ENCODE measurements at regions not wholly inside any gene's neighbourhood (a gene's known extent, or its start where the extent isn't known, plus 50 kb on each side); places are given as distances from the start of the nearest gene placed in this dataset.
"Not testable (repeated sequence)": the region's sequence is repeated elsewhere in the genome, so short reads cannot be mapped to it uniquely, and the experiment has no call there.

GRCh38 chr21:38903690-38904139 lies 98.0 kb downstream of the ETS2 start:
- no peak for TF ChIP-seq POLR2AphosphoS5 (IDR thresholded peaks at IDR 0.05)
- in situ Hi-C loops (cut with MboI; ENCODE audit: low pct_ligation_motif_present in 1 of 4, low pct_unique_long_range_greater_than_20kb in 1 of 4, low sequenced_read_pairs in 3 of 4) (no loop called here), intact Hi-C loops (cut with DNase I; ENCODE audit: low total_unique reads) (no loop called here)
- H3K36me3 ChIP-seq = no peaks in the 10 kb centered on the region
- 73 to 78% methylated on average over 7 to 13 of the region's 13 CpGs for WGBS, 2 donors (ENCODE audit: low coverage in 1 of 2)
- peaks cover 15 to 23% (median 19%) of the 10 kb centered on the region in 4 donors for H3K4me1 ChIP-seq
- H3K27me3 ChIP-seq = no peaks in the 10 kb centered on the region
- no peak overlapping the region for H3K4me3 ChIP-seq
- H3K9me3 ChIP-seq = no peaks in the 10 kb centered on the region
- H3K27ac ChIP-seq = peak overlapping the region in 3 of 4 donors; percentile 22 to 57 (median 23)
- DNase-seq = no peak

- H3K4me1 ChIP-seq = peaks cover 11 to 18% (median 15%) of the 10 kb centered on the region in 4 donors
- no peaks in the 10 kb centered on the region for H3K36me3 ChIP-seq
- no peaks in the 10 kb centered on the region for H3K27me3 ChIP-seq
- no peaks in the 10 kb centered on the region for H3K9me3 ChIP-seq
- no peak overlapping the region for H3K4me3 ChIP-seq
- H3K27ac ChIP-seq = peak overlapping the region in 3 of 4 donors; percentile 22 to 57 (median 23)
- 89 to 97% methylated on average over 6 to 9 of the region's 9 CpGs for WGBS, 2 donors (ENCODE audit: low coverage in 1 of 2)
- in situ Hi-C loops (cut with MboI; ENCODE audit: low pct_ligation_motif_present in 1 of 4, low pct_unique_long_range_greater_than_20kb in 1 of 4, low sequenced_read_pairs in 3 of 4) = no loop called here
- DNase-seq = no peak
- intact Hi-C loops (cut with DNase I; ENCODE audit: low total_unique reads) = no loop called here
- TF ChIP-seq POLR2A (IDR thresholded peaks at IDR 0.05) (no peak), POLR2AphosphoS5 (IDR thresholded peaks at IDR 0.05) (no peak), EP300 (IDR thresholded peaks at IDR 0.05; ENCODE audit: low read depth) (no peak), CTCF (IDR thresholded peaks at IDR 0.05) (no peak)
Observed at GRCh38 chr21:38902608-38903445, 97.1 kb downstream of the ETS2 start.

- H3K4me3 ChIP-seq = no peak overlapping the region
- no peak for DNase-seq
- H3K27ac ChIP-seq = peak overlapping the region in 1 of 4 donors; percentile 39
- intact Hi-C loops (cut with DNase I; ENCODE audit: low total_unique reads) (no loop called here), in situ Hi-C loops (cut with MboI; ENCODE audit: low pct_ligation_motif_present in 1 of 4, low pct_unique_long_range_greater_than_20kb in 1 of 4, low sequenced_read_pairs in 3 of 4) (no loop called here)
- H3K27me3 ChIP-seq = no peaks in the 10 kb centered on the region
- H3K36me3 ChIP-seq = no peaks in the 10 kb centered on the region
- WGBS, 2 donors (ENCODE audit: low coverage in 1 of 2) = 20 to 74% methylated on average over 1 to 2 of the region's 2 CpGs
- H3K4me1 ChIP-seq = peaks cover 0 to 10% (median 4%) of the 10 kb centered on the region in 4 donors
- TF ChIP-seq POLR2A (IDR thresholded peaks at IDR 0.05) (no peak), POLR2AphosphoS5 (IDR thresholded peaks at IDR 0.05) (peak in 2 of 3 donors; percentile 42 to 60)
- no peaks in the 10 kb centered on the region for H3K9me3 ChIP-seq
Observed at GRCh38 chr21:38900499-38900898, 94.8 kb downstream of the ETS2 start.

GRCh38 chr21:38899985-38900384 lies 94.3 kb downstream of the ETS2 start:
- 83 to 89% methylated on average over 1 to 6 of the region's 6 CpGs for WGBS, 2 donors (ENCODE audit: low coverage in 1 of 2)
- H3K4me1 ChIP-seq; H3K27me3 ChIP-seq; in situ Hi-C loops (cut with MboI; ENCODE audit: low pct_ligation_motif_present in 1 of 4, low pct_unique_long_range_greater_than_20kb in 1 of 4, low sequenced_read_pairs in 3 of 4); intact Hi-C loops (cut with DNase I; ENCODE audit: low total_unique reads); H3K9me3 ChIP-seq; DNase-seq; H3K36me3 ChIP-seq; H3K4me3 ChIP-seq: not testable (repeated sequence)
- peak overlapping the region in 1 of 4 donors; percentile 39 for H3K27ac ChIP-seq

GRCh38 chr21:38899277-38899947 lies 93.7 kb downstream of the ETS2 start:
- H3K9me3 ChIP-seq = no peaks in the 10 kb centered on the region
- in situ Hi-C loops (cut with MboI; ENCODE audit: low pct_ligation_motif_present in 1 of 4, low pct_unique_long_range_greater_than_20kb in 1 of 4, low sequenced_read_pairs in 3 of 4) = no loop called here
- 88 to 90% methylated on average over 2 to 3 of the region's 3 CpGs for WGBS, 2 donors (ENCODE audit: low coverage in 1 of 2)
- H3K27me3 ChIP-seq = no peaks in the 10 kb centered on the region
- no peaks in the 10 kb centered on the region for H3K36me3 ChIP-seq
- H3K27ac ChIP-seq = peak overlapping the region in 1 of 4 donors; percentile 14
- TF ChIP-seq CTCF (IDR thresholded peaks at IDR 0.05) (no peak), POLR2A (IDR thresholded peaks at IDR 0.05) (no peak), POLR2AphosphoS5 (IDR thresholded peaks at IDR 0.05) (no peak), EP300 (IDR thresholded peaks at IDR 0.05; ENCODE audit: low read depth) (no peak)
- H3K4me3 ChIP-seq = no peak overlapping the region
- no peak for DNase-seq
- peaks cover 0 to 10% (median 4%) of the 10 kb centered on the region in 4 donors for H3K4me1 ChIP-seq
- intact Hi-C loops (cut with DNase I; ENCODE audit: low total_unique reads) = no loop called here
